Anterior cingulate cortex (tissue), 58 donors: ENCODE measurements at regions not wholly inside any gene's neighbourhood (a gene's known extent, or its start where the extent isn't known, plus 50 kb on each side); places are given as distances from the start of the nearest gene placed in this dataset.

Experiments used
- DNase-seq, 58 donors: peaks; one replicate each; lab custom pipeline; 2025; lab: John Stamatoyannopoulos, UW

DNA sequence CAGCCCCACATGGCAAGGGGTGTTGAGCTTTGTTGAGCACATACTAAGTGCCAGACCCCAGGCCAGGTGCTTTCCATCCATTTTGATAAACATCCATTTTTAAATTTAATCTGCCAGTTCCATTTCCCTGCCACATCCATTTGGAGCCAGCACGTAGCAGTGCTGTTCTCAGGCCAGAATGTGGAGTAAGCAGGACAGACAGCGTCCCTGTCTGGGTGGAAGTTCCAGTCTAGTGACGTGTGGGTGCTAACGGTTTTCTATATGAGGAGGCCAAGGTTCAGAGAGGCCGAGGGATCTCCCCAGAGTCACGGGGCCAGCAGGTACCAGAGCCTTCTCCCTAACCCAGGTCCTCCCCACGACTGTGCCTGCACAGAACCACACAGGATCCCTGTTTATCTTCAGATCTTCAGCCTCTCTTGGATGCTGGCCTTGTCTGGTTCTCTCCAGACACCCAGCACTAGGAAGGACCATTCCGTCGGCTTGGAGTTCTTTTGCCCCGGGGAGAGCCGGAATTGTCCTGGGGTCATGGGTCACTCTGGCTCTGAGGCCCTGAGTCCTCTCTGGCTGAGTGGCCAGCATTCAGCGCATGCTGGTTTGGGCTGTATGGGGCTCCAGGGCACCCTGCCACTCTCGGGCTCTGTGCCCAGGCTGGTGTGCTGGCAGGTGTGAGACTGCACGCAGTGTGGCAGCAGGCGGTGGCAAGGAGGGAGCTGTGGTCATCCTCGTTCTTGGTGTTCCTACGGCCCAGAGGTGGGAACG is 63.6 kb upstream of the PPARA start:
- DNase-seq, result no peak

DNA sequence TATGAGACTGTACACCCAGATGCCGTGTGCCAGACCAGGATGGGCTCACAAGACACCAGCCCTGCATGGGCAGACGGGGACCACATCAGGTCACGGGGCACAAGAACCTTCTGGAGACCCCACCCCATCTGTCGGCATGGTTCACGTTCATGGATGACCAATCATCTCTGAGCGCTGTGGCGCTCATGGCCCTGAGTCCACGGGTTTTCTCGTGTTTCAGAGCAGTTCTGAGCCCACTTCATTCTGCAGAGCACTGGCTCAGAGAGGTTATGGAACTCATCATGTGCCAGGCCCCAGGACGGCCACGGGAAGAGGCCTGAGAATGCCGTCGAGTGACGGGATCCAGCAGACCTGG is 63.0 kb upstream of the PPARA start:
- DNase-seq, result no peak

DNA sequence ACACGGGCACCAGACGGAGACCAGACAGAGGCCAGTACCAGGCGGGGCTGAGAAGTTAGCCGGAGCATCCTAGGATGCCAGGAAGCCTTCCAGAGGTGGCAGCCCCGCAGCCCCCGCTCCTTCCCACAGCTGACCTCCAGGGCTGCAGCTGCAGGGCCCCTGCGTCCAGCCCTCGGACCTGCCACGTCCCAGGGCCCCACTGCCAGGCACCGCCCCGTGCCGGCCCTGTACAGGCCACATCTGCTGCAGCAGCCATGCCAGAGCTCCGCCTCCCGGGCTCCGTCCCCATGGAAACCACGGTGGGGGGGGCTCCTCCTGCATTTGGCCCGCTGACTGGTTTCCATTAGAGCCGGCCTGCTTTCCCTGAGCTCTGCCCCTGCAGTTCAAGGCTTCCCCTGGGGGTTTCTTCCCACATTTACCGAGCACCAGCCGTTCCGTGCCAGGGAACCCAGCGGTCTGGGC is 62.5 kb upstream of the PPARA start:
- DNase-seq, result peak in 56 of 58 donors; percentile 39 to 98 (median 92)

DNA sequence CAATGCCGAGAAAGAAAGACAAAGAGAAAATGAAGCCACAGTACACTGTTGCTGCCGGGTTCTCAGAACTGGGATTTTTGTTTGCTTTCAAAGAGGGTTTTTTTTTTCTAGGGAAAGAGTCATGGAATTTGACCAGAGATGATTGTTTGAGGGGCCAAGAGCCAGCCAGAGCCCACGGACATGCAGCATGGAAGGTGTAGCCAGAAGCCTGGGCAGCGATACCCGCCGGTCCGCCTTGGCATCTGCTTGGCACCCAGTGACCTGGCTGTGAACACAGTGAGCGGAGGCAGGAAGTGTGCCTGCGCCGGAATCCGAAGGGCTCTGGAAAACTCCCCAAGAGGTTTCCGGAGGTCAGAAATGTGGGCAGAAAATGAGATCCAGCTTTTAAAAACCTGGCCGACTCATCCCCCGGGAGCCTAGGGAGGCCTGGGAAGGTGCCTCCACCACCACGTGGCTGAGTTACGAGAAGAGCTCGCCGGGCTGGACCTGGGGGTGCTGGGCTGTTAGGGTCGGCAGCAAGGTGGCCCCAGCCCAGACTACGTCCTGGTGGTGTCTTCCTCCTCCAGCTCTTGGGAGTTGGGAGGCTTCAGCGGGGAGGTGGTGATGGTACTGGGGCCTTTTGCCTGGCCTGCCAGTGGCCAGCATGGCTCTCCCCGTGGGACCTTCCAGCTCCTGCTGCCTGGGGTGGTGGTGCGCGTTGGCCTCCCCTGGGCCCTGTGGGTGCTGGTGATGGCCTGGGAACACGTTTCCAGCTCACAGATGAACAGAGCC is 61.6 kb upstream of the PPARA start:
- DNase-seq, result peak in 16 of 58 donors; percentile 33 to 74 (median 52)

DNA sequence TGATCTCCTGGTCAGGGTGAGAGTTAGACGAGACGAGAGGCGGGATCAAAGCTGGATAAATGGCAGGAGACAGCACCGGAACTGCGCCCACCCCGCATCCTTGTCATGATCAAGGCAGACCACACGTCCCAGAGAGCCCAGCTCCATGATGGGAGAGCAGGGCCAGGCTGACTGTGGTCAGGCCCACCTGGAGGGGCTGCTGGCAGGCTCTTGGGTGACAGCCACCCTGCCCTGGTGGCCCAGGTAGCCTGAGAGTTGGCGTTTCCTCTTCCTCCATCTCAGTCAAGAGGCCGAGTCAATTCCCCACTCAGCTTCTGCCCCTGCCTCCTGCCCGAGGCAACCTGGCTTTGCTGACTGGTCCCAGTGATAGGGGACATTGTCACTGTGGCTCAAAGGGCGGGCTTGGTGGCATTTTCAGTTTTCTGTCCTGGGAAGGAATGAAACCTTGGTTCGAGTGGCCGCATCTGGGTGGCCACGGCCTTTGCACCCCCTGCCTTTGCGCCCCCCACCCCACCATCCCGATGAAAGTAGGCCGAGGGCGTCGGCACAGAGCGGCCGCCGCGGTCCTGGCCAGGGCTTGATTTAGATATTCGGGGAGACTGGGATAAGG is 60.8 kb upstream of the PPARA start:
- DNase-seq, result no peak

DNA sequence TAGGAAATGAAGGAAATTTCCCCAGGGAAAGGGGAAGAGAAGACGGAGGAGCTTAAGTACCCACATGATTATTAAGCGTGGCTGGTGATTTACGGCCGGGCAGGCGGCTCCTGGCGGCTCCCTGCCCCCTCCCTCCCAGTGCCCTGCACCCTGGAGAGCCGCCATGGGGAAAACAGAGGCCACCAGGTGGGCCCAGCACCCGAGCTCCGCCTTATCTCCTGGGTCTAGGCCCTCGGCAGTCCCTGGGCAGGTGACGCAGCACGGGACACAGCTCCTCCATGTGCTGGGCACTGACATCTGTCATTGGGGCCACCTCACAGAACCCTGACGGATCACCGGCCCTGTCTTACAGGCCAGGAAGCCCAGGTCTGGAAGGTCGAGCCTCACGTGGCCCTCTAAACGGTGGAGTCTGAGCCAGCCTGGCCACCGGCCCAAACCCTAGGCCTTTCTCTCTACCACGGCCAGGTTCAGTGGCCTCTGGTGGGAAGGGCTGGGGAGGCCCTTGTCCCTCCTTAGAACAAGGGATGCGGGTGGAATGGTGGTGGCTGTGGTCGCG is 60.2 kb upstream of the PPARA start:
- peak in 1 of 58 donors; percentile 23 for DNase-seq

DNA sequence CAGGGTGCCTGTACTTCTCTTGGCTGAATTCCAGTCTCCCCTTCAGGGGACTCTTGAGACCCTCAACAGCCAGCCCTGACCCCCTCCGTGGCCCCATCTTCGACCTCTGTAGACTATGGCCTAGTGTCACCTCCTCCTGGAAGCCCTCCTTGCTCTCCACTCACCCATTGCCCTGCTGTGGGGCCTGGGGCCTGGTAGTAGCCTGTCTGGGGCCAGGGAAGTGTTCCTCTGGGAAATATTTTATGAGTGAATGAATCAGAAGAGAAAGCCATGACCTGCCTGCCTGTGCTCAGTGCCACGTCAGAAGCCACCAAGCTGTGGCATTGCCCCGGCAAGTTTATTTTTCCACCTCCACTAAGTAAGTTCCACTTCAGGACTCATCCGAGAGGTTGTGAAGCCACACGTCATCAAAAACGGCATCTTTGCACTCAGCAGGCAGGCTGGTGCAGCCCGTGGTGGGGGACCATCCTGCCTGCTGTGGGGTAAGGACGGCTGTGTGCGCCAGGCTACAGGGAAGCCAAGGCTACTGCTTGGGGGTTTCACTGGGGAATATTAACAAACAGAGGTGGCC is 59.6 kb upstream of the PPARA start:
- DNase-seq, result no peak

DNA sequence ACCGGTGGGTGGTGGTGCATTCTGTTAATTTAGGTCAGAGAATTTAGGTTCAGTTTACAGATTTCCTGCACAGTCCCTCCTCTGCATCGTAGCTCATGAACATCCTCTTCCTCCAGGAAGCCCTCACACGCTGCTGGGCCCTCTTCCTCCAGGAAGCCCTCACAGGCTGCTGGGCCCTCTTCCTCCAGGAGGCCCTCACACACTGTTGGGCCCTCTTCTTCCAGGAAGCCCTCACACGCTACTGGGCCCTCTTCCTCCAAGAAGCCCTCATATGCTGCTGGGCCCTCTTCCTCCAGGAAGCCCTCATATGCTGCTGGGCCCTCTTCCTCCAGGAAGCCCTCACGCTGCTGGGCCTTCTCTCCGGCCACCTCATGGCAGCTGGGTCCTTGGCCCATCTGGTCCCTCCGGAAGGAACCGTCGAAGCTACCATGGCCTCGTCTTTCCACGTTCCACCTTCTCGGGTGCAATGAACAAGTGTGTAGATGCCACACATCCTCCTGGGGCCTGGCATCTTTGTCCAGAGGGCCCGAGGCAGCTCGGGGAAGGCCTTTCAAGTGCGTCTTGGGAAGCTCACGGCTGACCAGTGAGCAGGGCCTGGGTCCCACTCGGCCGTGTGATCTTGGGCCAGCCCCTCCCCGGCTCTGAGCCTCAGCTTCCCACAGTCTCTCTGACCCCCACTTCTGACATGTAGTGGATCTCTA is 58.9 kb upstream of the PPARA start:
- DNase-seq, result no peak

DNA sequence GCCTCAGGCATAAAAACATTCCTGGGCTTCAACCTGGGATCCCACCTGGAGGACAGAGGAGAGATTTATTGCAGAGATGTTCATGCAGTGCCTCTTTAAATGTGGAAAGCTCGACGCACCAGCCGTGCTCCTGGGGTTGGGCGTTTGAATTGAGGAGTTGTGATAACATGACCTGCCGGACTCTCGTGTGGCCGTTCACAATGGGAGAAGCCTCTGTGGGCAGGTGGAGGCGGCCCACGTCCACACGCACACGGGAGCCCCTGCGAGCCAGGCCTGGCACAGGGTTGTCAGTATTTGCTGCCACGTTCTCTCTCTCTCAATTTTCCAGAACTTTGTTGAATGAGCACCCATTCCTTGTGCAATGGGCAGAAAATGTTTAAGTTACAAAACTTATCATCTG is 58.3 kb upstream of the PPARA start:
- no peak for DNase-seq

DNA sequence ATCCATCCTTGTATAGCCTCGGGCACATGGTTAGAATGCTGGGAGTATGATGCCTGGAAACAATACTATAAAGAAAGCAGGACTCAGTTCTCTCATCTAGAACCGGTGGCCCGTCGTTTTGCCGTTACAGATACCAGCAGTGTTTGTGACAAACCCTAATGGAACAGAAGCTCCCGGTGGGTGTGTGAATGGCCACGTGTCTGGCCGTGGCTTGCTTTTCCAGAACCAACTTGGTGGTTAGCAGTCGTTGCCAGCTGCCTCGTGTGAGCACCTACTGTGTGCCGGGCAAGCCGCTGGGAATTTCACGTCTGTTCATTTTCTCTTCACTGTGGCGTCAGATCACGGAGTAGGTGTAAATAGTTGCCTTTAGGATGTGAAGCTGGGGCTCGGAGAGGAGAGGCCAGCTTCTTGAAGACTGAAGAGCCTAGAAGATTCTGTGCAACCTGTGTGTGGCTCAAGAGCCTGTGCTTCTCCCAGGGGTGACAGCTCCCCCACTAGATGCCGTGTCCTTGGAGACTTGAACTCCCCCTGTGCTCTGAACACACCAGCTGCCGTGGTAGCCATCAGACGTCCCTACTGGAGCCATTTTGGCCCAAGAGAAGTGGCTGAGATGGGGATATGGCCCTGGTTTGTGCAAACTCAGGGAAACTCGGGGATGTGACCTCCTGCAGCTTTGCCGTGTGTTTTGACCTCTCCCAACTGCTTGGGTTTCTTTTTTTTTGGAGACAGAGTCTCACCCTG is 57.5 kb upstream of the PPARA start:
- no peak for DNase-seq

DNA sequence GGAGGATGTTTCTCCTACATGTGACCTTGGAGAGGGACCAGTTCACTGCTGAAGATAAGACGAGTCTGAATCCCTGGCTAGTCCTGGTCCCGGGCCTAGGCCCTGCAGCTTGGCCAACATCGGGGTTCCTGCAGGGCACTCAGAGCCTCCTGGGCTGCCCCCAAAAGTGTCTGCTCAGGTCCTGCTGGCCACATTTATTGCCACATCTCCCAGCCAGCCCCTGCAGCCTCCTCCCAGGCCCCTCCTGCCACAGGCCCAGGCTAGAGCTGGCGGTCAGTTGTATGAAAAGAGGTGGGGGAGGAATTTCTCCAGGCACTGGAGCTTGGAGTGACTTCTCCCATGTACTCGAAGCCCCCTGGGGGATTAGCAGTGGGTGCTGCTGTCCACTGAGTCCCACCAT is 56.5 kb upstream of the PPARA start:
- DNase-seq, result no peak

DNA sequence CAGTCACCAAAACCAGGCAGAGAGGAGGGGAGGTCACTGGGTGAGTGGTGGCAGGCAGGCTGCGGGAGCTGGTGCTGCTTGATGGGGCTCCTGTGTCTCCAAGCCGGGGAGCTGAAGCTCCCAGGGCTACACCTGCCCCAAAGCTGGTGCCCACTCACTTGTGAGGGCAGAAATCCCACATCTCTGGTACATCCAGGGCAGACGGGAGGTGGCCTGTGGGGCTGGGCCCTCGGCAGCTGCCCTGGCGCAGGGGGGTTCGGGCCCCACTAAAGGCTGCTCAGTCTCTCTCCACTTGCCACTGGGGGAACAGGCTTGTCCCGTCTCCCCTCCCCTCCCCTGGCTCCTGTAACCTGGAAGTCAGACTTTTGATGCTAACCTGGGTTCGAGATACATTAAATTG is 55.6 kb upstream of the PPARA start:
- DNase-seq, result no peak

DNA sequence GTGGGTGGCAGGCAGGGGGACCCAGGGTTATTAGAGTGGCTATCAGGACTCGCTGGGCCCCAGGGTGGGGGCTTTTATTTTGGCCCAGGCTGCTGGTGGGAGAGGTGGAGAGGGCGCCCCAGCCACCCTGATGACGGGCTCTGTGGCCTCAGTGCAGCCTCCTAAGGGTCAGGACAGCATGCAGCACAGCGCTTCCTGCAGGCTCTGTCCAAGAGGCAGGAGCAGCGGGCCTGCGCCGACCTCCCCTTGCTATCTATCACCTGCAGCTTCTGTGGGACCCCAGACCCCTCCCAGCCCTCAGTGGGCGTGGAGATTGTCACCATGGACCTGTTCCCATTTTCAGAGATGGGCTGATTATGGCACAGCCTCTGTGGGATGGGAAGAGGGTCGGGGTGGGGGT is 54.3 kb upstream of the PPARA start:
- no peak for DNase-seq

DNA sequence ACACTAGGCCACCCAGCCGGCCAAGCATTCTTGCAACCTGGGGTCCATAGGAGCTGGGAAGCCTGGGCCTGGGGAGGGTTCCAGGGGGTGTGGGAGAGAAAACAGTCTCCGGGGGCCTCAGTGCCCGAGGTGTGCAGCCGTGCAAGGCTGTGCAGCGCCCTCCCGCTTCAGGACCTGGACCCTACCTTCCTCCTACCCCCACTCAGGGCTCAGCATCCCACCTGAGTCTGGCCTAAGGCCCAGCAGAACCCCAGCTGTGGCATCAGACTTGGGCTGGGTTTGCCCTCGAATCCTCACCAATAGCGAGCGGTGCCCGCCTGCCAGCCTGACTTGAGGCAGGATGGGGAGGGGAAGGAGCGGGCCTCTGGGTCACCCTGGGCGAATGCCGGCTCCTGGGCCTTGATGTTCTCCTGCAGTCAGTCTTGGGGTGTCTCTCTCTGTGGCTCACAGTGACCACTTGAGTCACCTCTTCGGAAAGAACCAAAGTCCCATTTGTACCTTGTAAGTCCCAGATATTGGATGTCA is 53.6 kb upstream of the PPARA start:
- no peak for DNase-seq

DNA sequence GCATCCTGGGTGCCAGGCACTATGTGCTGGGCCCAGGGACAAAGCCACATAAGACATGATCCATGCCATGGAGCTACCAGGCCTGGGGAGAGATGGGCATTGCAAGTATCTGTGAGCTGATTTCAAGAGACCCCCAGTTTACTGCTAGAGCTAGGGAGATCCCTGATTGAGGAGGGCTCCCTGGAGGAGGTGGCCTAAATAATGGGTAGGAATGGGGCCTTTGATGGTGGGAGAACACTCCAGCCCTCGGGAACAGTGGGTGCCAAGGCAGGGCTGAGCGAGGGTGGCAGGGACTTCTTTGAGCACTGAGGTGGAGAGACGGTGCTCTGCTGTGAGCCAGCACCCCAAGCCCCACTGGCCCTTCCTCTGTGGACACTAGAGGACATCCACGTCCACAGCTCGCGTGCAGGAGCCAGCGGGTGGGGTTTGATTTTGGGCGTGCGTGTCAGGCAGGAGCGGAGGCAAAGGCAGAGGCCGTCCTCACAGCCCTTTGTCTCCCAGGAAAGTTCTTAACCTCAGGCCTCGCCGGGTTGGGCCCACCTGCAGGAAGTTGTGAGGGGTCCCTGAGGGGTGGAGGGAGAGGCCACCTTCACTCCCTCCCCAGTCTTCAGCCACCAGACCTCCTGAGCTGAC is 52.9 kb upstream of the PPARA start:
- DNase-seq, result no peak

DNA sequence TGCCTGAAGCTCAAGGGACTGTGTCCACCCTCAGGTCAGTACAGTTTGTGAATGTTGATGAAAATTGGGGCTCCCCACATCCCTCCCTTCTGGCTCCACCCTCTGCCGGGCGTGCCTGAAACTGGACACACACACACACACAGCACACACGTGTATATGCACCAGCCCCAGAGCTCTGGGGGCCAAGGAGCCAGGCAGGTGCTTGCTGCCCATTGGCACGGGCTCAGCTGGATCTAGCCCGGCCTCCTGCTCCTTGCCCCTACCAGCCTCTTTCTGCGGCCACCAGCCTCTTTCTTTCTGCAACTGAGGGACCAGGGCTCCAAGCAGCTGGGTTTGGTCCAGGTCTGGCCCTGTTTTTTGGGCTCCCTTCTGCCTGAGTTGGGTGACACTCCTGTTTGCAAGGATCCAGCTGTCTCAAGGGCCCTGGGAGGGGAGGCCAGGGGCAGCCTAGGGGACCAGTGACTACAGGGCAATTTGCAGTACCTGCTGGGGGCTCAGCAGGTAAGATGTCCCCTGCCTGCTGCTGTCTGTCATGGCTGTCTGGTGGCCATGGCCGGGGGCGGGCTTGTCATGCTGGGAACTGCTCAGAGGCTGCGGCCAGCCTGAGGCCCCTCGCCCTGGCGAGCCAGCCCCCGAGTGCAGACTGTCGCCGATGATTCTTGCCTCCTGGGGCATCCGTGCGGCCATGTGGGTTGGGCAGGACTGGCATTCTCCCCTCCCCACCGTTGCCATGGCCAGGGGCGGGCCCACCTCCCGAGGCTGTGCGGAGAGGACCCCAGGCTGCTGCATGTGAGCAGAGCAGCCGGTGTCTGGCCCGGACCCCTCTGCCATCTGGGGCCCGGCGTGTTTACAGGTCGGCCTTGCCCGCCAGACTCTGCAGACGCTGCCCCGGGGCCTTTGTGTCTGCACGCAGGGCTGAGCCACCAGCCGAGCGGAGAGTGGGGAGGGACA is 51.5 kb upstream of the PPARA start:
- no peak for DNase-seq

DNA sequence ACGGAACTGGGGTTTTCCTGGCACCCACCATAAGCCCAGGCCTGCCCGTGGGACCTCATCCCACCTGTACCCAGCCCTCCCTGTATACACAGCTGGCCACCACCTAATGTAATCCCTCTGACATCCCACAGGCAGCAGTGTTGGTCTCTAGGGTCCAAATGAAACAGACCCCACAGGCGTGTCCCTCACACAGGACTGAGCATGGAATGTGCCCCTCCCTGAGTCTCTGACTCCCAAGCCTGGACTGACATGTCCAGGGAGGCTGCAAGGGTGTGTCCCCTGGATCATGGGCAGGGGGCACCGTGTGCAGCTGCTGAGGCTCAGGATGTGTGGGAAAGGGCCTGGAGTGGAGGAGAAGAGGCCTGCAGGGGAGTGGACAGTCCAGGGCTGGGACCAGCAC is 50.6 kb upstream of the PPARA start:
- no peak for DNase-seq
